GM21723 (cell line): ENCODE measurements at regions not wholly inside any gene's neighbourhood (a gene's known extent, or its start where the extent isn't known, plus 50 kb on each side); places are given as distances from the start of the nearest gene placed in this dataset.

Experiments
- ATAC-seq: cut with Tn5 transposase; IDR thresholded peaks from one replicate; pipeline ENCODE4 v1.9.1; 2021; ENCODE audit warnings: mild to moderate bottlenecking, moderate library complexity; ENCODE audit not compliant: unreplicated experiment

DNA sequence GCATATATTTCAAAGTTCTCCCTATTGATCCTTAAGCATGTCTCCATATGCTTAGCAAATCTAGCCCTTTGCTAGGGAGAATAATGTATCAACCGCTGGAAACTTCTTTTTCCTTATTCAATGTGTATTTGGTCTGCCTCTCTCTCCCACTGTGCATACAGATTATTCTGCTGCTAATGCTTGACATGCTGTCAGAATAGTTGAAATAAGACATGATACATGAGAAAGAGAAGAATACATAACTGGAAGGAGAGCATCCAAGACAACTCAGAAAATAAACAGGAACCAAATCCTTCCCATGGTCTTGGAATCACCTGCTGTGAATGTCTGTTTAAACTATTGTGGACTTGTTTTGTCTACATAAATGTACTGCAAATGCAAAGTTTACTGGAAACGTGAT, 1103.0 kb downstream of the EFNB2 start:
- no peak for ATAC-seq

DNA sequence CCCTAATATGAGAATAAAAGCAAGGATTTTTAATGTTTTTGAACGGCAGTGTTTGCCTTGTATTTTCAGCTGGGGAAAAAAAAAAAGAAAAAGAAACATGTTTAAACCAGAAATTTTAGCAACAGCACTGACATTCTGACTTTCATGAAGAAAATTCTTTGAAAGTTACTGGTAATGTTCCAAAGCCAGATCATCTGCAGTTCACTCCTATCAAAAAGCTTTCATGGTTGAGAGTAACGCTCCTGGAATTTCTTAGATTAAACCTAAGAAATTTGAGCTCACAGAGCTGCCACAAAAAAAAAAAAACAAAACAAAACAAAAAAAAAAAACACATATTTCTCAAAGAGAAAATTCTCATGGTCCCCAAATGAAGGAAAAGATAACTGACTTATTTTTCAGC, 1106.7 kb downstream of the EFNB2 start:
- ATAC-seq: no peak

DNA sequence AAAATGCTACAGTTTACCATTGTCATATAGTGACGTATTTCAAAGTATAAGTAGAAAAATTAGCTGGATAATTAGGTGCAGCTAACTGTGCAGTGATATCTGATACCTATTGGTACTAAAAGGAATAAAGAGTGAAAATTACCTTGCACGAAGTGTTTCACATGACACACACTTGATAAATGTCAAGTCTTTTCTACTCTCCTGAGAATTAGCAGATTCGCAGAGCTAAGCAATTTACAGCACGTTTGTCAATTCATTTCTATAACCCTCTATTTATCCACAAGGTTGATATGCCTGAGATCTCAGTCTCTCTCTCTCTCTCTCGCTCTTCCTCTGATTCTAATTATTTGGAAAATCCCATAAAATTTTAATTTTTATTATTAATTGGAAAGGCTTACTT, 1109.0 kb downstream of the EFNB2 start:
- ATAC-seq: no peak

DNA sequence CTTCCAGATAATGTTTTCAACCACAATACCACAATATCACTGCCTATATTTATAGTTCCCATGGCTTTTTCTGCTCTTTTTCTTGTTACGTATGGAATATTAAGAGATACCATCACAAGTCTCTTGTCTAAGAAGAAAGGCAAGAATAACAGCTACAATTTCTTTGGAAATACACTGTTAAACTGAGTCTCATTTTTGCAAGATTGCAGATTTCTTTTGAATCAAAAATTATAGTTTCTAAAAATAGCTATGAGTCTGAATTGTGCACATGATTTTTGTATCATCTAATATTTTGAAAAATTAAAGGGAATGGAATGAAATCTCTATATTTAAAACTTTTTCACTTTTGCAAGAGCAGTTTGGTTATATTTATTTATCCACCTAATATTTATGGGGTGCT, 1120.8 kb downstream of the EFNB2 start:
- ATAC-seq: no peak

DNA sequence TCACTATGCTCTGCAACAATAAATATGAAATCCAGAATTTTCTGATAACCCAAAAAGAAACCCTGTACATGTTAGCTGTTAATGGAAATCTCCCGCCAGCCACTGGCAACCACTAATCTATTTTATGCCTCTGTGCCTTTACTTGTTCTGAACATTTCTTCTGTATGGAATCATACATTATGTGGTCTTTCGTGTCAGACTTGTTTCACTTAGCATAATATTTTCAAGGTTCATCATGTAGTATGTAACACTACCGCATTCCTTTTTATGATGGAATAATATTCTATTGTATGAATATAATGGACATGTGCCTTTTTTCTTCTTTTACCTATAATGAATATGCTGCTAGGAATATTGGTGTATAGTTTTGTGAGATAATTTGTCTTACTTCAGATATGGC, 1123.3 kb downstream of the EFNB2 start:
- no peak for ATAC-seq

DNA sequence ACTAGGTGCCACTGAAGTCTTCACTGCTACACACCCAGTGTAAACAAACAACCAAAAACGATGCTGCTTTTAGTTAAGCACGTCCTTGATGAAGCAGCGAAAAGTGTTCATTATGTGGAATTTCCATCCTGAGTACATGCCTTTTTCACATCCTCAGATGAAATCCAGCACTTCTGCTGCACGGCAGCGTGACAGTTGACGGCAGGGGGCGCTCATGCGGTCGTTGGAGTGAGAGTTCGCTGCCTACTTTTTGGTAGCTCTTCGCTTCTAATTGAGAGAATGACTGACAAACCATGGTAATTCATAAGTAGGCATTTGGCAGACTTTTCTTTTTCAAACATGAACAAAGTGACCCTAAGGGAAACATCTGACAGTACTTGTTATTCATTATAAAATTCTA, 1124.9 kb downstream of the EFNB2 start:
- no peak for ATAC-seq

DNA sequence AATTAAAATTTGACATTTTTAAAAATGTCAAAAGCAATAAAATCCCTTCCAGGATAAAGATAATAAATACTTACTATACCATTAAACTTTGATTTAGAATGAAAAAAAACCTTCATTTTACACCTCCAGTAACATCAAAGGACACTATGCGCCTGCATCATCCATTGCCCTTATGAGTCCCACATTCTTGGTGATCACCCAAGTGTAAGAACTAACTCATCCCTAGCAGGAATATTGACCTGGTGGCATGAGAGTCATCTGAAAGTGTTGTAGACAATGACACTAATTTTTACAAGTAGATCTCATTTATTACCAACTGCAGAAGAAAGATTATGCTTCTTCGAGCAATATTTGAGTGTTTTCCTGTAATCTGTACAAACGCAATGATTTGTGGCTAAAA, 1128.9 kb downstream of the EFNB2 start:
- no peak for ATAC-seq

DNA sequence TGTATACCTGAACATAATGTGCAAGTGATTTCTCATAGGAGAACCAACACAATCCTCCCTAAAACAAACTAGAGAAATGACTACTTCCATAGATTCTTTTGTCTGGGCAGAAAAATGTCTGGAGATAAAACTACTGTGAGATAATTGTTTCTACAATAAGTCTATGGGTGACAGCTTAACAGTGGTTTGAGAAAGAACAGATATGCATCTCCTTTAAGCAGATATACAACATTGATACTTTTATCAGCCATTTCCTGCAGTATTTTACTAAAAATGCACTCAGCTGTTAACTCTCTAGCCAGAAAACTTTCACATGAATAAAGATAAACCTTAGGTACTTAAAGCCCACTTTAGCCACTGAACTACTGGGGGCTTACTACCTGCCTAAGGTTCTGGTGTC, 1132.4 kb downstream of the EFNB2 start:
- ATAC-seq: no peak

DNA sequence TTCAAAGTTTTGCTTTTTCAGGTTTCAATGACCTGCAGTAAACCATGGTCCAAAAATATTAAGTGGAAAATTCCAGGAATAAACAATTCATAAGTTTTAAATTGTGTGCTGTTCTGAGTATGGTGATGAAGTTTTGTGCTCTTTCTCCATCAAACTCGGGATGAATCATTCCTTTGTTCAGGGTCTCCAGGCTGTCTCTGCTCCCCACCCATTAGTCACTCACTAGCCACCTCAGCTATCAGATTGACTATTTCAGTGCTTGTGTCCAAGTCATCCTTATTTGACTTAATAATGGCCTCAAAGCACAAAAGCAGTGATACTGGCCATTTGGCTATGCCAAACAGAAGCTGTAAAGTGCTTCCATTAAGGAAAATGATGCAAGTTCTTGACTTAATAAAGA, 1140.4 kb downstream of the EFNB2 start:
- ATAC-seq: no peak

DNA sequence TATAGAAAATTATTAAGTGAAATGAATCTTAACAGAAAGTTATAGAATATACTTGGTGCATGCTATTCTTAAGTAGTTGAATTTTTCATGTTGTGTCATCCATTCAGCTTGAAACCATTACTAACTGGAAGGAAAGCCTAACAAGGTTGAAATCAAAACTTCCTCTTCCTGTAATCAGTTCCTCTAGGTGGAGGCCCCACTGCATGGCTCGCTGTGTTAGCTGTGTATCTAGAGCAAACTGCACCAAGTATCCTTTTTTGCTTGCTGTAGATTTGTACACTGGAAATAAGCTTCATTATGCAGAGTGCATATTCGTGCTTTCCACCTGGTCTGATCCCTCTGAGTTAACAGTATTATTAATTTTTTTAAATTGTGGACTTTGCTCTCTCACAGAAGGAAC, 1146.1 kb downstream of the EFNB2 start:
- no peak for ATAC-seq

DNA sequence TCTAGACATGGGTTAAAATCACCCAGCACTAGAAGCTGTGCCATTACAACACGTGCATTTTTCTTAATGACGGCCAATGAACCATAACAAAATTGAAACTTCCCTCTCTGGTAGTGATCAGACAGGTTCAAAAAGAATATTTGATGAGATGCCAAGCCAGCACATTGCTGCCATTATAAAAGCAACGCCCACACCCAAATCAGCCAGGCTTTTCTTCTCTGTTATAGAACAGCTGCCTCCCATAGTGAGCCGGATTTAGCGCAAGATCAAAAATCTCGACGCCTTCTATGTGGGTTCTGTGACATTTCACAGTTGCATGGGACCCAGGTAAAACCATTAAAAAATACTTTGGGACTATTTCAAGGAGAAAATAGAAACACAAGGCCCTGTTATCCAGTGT, 1158.0 kb downstream of the EFNB2 start:
- no peak for ATAC-seq

DNA sequence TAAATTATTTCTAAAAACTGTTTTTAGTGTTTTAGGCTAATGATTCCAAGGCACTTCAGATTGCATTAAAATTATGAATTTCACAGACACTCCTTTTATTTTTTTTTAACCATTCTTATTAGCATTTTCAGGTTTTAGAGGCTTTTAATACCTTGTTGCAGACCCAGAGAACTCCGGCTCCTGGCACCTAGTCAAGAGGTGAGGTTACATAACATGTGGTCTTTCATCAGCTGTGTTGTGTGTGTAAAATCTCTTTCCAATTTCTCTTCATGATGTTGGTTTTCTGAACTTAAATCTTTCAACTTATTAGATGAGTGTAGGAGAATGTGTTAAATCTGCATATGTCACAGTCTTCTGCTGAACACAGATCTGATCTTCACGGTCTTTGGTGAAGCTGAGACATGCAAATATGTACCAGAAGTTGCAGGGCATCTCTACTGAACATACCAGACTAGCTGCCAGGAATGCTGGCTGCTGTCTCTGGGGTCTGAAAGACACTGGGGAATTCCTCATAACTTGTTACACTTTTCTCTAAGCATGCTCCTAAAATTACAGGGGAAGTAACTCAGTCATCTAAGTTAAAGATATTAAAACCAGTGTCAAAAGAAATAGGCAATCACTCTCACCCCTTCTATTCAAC, 1165.3 kb downstream of the EFNB2 start:
- no peak for ATAC-seq

DNA sequence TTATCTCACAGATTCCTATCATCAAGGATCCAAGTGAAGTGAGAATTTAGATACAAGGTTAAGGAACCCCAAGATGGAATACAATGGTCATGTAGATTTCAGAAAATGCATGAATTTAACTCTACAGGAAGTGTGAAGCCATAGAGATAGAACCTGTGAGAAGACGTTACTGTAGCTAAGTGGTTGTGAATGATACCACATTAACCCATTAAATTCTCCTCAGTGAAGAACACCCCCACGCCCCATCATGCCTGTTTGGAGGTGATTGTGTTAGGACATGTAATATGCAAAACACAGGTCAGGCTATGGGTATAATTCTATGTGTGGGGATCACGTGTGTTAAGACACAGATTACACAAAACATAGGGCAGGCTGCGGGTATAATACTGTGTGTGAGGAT, 1166.7 kb downstream of the EFNB2 start:
- ATAC-seq: no peak

DNA sequence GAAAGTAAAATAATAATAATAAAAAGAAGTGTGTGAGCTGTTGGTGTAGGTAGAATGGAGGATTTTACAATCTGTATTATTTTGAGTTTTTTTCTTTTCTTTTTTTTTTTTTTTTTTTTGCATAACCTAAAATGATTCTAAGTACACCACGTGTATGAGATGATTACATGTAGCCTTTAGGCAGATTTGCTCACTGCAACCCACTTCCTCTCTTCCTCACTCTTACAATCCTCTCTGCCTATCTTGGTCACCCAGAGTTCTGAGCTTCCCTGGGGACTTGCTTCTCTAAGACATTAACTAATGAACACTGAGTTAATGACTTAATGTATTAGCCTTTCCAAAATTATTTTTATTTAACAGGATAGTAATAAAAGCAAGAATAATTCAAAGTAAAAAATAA, 1169.6 kb downstream of the EFNB2 start:
- ATAC-seq: no peak

DNA sequence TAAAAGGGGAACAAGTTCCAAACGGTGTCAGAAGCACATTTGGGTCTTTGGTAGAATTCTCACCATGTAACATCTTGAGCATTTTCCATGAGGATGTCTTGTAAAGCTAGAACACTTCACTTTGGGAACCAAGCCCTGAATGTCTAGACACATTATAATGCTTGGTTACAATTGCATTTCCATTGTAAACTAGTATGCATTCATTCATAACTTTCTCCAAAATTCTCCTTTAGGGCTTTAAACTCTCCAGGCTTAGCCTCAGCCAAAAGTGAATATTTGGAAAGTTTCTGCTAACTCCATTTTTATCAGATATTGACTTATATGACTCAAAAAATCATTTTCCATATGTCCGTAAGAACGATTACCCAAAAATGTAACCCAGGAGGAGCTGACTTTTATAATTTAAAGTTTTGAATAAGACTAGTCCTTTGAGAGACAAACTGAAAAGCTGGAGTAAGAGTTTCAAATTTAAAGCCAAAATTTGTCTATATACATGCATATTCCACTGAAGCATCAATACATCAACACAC, 1170.4 kb downstream of the EFNB2 start:
- no peak for ATAC-seq

DNA sequence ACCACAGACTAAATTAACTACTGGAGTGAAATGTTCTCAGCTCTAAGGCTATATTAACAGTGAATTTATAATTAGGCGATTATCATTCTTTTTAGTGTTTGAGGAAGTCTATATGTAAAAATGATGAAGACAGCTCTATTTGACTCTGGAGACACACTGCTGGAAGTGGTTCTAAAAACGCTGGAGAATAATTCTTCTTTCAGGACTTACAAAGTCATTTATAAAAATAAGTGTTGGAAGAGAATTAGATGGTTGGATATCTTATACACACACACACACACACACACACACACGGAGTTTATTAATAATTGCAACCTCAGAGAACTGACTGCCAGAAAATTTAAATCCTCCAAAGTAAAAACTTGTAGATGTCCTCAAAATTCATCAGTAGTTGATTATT, 1171.3 kb downstream of the EFNB2 start:
- ATAC-seq: no peak

DNA sequence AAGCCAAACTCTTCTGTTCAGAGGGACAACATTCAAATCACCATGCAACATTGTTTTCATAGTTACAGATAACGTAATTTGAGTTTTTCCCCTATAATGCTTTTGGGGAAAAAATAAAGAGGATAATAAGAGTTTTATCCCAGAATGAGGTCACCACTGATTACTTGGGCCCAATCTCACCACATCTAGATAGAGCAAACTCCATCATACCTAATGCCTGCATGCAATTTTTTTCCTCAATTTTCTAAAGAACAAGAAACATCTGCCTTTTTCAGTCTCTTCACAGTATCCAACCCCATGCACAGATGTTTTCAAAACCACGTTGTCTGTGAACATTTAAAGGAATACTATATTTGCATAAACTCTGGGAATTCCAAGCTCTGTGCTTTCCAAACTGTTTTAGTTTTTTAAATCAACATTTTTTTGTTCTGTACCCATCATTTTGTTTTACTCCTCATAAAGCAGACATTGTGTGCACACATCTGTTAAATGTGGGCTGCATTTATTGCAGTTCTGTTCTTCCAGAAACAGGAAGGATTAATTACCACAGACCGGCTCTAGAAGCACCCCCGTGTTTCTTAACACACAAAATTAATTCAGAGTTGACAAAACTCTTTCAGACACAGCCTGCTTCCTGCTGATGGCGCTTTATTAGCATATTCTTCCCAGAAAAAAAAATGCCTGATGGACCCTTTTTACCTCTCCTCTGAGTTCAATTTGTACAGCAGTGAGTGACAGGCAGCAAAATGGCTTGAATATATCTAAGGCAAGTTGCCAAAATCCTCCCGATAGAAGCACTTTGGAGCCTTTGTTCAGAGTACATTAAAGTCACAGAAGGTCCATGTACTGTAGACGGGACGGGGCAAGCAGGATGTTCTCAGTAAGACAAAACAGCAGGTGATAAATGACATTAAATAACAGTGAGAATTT, 1171.9 kb downstream of the EFNB2 start:
- no peak for ATAC-seq

DNA sequence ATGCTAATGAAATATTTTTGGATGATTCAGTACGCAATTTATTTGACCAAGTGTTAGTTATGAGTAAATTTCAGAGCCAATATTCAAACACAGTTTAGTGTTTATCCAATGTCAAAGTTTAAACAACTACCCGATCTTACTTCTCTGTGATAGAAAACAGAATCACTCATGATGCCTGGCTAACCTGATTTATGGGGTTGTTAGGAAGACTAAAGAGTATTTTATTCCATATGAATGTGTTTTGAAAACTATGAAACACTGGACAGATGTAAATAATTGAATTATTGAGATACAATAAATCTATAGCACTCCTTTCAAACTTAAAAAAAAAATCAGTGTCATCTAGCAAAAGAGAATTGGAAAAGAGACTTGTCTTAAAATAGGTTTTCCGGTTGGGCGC, 1181.8 kb downstream of the EFNB2 start:
- no peak for ATAC-seq

DNA sequence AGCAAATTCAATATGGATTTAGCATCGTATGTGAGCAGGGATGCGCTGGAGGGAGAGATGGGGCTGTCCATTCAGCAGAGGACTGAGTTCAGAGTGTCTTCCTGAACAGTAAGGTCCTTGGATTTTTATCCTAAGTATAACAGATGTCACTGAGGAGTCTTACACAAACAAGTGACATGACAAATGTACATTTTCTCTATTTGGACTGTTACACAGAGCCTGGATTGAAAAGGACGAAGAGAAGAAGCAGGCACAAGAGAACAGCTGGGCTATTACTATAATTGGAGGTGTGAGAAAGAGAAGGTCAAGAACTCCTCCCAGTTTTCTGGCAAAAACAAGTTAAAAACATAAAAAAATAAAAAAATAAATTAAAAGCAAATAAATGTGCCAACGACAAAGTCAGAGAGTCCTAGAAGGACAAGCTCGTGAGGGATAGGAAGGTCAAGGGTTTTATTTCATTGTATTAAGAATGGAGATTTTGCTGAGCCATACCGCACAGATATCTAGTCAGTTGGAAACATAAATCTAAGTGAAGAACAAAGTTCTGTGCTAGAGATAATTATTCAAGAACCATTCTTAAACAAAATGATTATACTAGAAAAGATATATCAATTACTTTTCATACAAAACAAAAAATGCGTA, 1186.3 kb downstream of the EFNB2 start:
- ATAC-seq: no peak

DNA sequence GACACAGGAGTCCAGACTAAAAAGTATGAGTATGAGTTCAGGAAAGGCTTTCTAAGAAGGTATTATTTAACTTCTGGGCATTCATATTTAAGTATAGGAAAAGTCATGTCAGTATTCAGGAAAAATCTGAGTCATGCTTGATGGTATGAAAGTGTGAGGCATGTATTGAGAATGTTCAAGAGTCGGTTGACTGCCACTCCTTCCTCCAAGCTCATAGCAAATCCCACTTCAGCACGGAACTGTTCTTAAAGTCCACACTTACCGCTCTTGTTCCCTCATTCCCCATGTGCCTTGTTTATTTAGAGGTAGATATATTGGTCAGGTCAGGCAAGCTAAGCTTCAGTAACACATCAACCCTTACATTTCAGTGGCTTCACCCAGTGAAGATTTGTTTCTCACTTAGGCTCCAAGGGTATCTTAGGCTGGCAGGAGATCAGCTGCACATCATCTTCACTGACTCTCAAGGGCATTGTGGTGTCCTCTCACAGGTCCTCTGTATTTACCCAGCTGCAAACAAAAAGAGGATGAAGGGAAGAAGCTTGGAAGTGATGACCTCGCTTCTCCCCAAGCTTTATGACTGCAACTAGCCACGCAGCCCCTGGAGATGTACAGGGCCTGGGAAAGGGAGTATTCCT, 1189.2 kb downstream of the EFNB2 start:
- ATAC-seq: no peak

DNA sequence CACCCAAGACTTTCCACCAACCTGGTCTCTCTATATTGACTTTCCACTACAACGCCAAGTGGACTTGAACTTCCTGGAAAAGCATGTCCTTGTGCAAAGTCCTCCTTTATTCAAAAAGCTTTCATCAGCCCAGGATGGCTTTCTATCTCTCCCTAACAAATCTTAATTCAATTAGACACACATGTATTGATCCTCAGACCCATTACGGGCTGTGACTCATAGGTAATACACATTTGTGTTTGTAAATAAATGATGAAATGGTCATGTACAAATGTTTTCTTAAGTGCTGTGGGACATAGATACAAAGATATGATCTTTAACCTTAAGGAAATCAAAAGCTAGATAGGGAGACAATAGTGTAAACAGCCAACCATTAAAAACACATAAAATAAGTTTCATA, 1189.7 kb downstream of the EFNB2 start:
- no peak for ATAC-seq
